ENCODE measurements at regions not wholly inside any gene's neighbourhood (a gene's known extent, or its start where the extent isn't known, plus 50 kb on each side); places are given as distances from the start of the nearest gene placed in this dataset.

- no peak for TF ChIP-seq CSDC2 (CRISPR knock-in tag; IDR thresholded peaks at IDR 0.05)
- TF ChIP-seq, protein P1, sequence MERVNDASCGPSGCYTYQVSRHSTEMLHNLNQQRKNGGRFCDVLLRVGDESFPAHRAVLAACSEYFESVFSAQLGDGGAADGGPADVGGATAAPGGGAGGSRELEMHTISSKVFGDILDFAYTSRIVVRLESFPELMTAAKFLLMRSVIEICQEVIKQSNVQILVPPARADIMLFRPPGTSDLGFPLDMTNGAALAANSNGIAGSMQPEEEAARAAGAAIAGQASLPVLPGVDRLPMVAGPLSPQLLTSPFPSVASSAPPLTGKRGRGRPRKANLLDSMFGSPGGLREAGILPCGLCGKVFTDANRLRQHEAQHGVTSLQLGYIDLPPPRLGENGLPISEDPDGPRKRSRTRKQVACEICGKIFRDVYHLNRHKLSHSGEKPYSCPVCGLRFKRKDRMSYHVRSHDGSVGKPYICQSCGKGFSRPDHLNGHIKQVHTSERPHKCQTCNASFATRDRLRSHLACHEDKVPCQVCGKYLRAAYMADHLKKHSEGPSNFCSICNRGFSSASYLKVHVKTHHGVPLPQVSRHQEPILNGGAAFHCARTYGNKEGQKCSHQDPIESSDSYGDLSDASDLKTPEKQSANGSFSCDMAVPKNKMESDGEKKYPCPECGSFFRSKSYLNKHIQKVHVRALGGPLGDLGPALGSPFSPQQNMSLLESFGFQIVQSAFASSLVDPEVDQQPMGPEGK (CRISPR knock-in tag; IDR thresholded peaks at IDR 0.05; ENCODE audit: borderline replicate concordance), result no peak
- no peak for TF ChIP-seq ZFP30 (CRISPR knock-in tag; IDR thresholded peaks at IDR 0.05)
- ATAC-seq, result no peak
Observed at GRCh38 chr13:54361460-54361859, 1332.8 kb downstream of the OLFM4 start.

DNA sequence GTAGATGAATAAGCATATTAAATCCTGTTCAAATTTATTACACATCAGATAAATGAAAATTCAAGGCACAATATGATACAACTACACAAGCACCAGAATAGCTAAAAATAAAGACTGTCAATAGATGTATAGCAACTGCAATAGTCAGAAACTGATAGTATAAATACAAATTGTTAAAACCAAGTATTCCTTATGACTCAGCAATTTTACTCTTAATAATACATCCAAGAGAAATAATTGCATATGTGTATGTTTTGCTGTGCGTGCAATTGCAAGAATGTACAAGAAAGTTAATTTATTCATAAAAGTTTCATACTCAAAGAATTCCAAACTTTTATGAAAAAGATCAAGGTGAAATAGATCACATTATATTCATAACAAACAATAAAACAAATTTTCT, 1338.1 kb downstream of the OLFM4 start:
- ATAC-seq, result no peak
- TF ChIP-seq, protein P2, sequence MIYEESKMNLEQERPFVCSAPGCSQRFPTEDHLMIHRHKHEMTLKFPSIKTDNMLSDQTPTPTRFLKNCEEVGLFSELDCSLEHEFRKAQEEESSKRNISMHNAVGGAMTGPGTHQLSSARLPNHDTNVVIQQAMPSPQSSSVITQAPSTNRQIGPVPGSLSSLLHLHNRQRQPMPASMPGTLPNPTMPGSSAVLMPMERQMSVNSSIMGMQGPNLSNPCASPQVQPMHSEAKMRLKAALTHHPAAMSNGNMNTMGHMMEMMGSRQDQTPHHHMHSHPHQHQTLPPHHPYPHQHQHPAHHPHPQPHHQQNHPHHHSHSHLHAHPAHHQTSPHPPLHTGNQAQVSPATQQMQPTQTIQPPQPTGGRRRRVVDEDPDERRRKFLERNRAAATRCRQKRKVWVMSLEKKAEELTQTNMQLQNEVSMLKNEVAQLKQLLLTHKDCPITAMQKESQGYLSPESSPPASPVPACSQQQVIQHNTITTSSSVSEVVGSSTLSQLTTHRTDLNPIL (CRISPR knock-in tag; IDR thresholded peaks at IDR 0.05; ENCODE audit: low read depth), result no peak
- no peak for TF ChIP-seq SNAI2 (CRISPR knock-in tag; IDR thresholded peaks at IDR 0.05)
- TF ChIP-seq ZNF565 (CRISPR knock-in tag; conservative IDR thresholded peaks at IDR 0.05; ENCODE audit: low read depth), result no peak
- TF ChIP-seq, protein P3, sequence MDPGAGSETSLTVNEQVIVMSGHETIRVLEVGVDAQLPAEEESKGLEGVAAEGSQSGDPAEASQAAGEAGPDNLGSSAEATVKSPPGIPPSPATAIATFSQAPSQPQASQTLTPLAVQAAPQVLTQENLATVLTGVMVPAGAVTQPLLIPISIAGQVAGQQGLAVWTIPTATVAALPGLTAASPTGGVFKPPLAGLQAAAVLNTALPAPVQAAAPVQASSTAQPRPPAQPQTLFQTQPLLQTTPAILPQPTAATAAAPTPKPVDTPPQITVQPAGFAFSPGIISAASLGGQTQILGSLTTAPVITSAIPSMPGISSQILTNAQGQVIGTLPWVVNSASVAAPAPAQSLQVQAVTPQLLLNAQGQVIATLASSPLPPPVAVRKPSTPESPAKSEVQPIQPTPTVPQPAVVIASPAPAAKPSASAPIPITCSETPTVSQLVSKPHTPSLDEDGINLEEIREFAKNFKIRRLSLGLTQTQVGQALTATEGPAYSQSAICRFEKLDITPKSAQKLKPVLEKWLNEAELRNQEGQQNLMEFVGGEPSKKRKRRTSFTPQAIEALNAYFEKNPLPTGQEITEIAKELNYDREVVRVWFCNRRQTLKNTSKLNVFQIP (CRISPR knock-in tag; IDR thresholded peaks at IDR 0.05; ENCODE audit: borderline replicate concordance, low read depth), result no peak

GRCh38 chr13:54367639-54368271, 1339.1 kb downstream of the OLFM4 start:
- no peak for ATAC-seq
- TF ChIP-seq ZFP3 (CRISPR knock-in tag; IDR thresholded peaks at IDR 0.05) (no peak), TSHZ2 (CRISPR knock-in tag; IDR thresholded peaks at IDR 0.05) (no peak), PPARA (CRISPR knock-in tag; IDR thresholded peaks at IDR 0.05; ENCODE audit: borderline replicate concordance) (no peak), RARB (CRISPR knock-in tag; IDR thresholded peaks at IDR 0.05) (no peak), ZNF8 (CRISPR knock-in tag; IDR thresholded peaks at IDR 0.05) (no peak)
- TF ChIP-seq, protein P1 (CRISPR knock-in tag; IDR thresholded peaks at IDR 0.05; ENCODE audit: borderline replicate concordance), result no peak
- TF ChIP-seq, protein P3 (CRISPR knock-in tag; IDR thresholded peaks at IDR 0.05; ENCODE audit: borderline replicate concordance, low read depth), result no peak

- TF ChIP-seq ZNF70 (CRISPR knock-in tag; IDR thresholded peaks at IDR 0.05) (no peak), SNAI2 (CRISPR knock-in tag; IDR thresholded peaks at IDR 0.05) (no peak), BACH2 (CRISPR knock-in tag; IDR thresholded peaks at IDR 0.05; ENCODE audit: borderline replicate concordance) (no peak), GLIS3 (CRISPR knock-in tag; IDR thresholded peaks at IDR 0.05) (no peak), ZFP3 (CRISPR knock-in tag; IDR thresholded peaks at IDR 0.05) (no peak), ESRRG (CRISPR knock-in tag; IDR thresholded peaks at IDR 0.05) (no peak), ZNF565 (CRISPR knock-in tag; conservative IDR thresholded peaks at IDR 0.05; ENCODE audit: low read depth) (no peak), ZFP30 (CRISPR knock-in tag; IDR thresholded peaks at IDR 0.05) (no peak), TCF4 (CRISPR knock-in tag; IDR thresholded peaks at IDR 0.05; ENCODE audit: borderline replicate concordance) (no peak), CSDC2 (CRISPR knock-in tag; IDR thresholded peaks at IDR 0.05) (no peak), PPARA (CRISPR knock-in tag; IDR thresholded peaks at IDR 0.05; ENCODE audit: borderline replicate concordance) (no peak), ZNF8 (CRISPR knock-in tag; IDR thresholded peaks at IDR 0.05) (no peak), OSR1 (CRISPR knock-in tag; IDR thresholded peaks at IDR 0.05) (no peak)
- TF ChIP-seq, protein P3 (CRISPR knock-in tag; IDR thresholded peaks at IDR 0.05; ENCODE audit: borderline replicate concordance, low read depth), result no peak
- TF ChIP-seq, protein P1 (CRISPR knock-in tag; IDR thresholded peaks at IDR 0.05; ENCODE audit: borderline replicate concordance), result no peak
- no peak for ATAC-seq
Observed at GRCh38 chr13:54368387-54368786, 1339.8 kb downstream of the OLFM4 start.
